ENCODE measurements at regions not wholly inside any gene's neighbourhood (a gene's known extent, or its start where the extent isn't known, plus 50 kb on each side); places are given as distances from the start of the nearest gene placed in this dataset.

GRCh38 chr5:87119588-87119987 is 148.1 kb upstream of the RASA1 start:
- TF ChIP-seq POLR2A (IDR thresholded peaks at IDR 0.05; ENCODE audit: low read length) (no peak), RCOR1 (IDR thresholded peaks at IDR 0.05; ENCODE audit: low read depth, low read length) (no peak), SMC3 (IDR thresholded peaks at IDR 0.05) (no peak), MAX (IDR thresholded peaks at IDR 0.05) (no peak)
- TF ChIP-seq, protein P1, sequence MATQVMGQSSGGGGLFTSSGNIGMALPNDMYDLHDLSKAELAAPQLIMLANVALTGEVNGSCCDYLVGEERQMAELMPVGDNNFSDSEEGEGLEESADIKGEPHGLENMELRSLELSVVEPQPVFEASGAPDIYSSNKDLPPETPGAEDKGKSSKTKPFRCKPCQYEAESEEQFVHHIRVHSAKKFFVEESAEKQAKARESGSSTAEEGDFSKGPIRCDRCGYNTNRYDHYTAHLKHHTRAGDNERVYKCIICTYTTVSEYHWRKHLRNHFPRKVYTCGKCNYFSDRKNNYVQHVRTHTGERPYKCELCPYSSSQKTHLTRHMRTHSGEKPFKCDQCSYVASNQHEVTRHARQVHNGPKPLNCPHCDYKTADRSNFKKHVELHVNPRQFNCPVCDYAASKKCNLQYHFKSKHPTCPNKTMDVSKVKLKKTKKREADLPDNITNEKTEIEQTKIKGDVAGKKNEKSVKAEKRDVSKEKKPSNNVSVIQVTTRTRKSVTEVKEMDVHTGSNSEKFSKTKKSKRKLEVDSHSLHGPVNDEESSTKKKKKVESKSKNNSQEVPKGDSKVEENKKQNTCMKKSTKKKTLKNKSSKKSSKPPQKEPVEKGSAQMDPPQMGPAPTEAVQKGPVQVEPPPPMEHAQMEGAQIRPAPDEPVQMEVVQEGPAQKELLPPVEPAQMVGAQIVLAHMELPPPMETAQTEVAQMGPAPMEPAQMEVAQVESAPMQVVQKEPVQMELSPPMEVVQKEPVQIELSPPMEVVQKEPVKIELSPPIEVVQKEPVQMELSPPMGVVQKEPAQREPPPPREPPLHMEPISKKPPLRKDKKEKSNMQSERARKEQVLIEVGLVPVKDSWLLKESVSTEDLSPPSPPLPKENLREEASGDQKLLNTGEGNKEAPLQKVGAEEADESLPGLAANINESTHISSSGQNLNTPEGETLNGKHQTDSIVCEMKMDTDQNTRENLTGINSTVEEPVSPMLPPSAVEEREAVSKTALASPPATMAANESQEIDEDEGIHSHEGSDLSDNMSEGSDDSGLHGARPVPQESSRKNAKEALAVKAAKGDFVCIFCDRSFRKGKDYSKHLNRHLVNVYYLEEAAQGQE (IDR thresholded peaks at IDR 0.05) = no peak
